HEK293T (cell line): ENCODE measurements at regions not wholly inside any gene's neighbourhood (a gene's known extent, or its start where the extent isn't known, plus 50 kb on each side); places are given as distances from the start of the nearest gene placed in this dataset.

Experiments used
- ARNT ChIP-seq: fragments of 450-650 bp; IDR thresholded peaks from 2 replicates; pipeline ENCODE4 v1.6.1; 2017; ENCODE audit warnings: mild to moderate bottlenecking
- BHLHE40 ChIP-seq: fragments of 450-650 bp; IDR thresholded peaks from 2 replicates; pipeline ENCODE4 v1.6.1; 2016; ENCODE audit warnings: mild to moderate bottlenecking, moderate library complexity, borderline replicate concordance
- CTBP1 ChIP-seq: fragments of 450-650 bp; IDR thresholded peaks from 2 replicates; pipeline ENCODE4 v1.6.1; 2016; ENCODE audit warnings: borderline replicate concordance
- ELF4 ChIP-seq: fragments of 450-650 bp; IDR thresholded peaks from 2 replicates; pipeline ENCODE4 v1.6.1; 2017; ENCODE audit warnings: antibody characterized with exemption
- FOXA1 ChIP-seq: fragments of 450-650 bp; IDR thresholded peaks from 2 replicates; pipeline ENCODE4 v1.6.1; 2016; ENCODE audit warnings: mild to moderate bottlenecking
- FOXK2 ChIP-seq: fragments of 450-650 bp; IDR thresholded peaks from 2 replicates; pipeline ENCODE4 v1.6.1; 2016; ENCODE audit warnings: mild to moderate bottlenecking
- FOXM1 ChIP-seq: fragments of 450-650 bp; IDR thresholded peaks from 2 replicates; pipeline ENCODE4 v1.6.1; 2017; ENCODE audit warnings: mild to moderate bottlenecking, borderline replicate concordance
- HDGF ChIP-seq: fragments of 450-650 bp; IDR thresholded peaks from 2 replicates; pipeline ENCODE4 v1.6.1; 2017; ENCODE audit warnings: antibody characterized with exemption, borderline replicate concordance
- L3MBTL2 ChIP-seq: fragments of 450-650 bp; conservative IDR thresholded peaks from 2 replicates; pipeline ENCODE4 v1.6.1; 2016; ENCODE audit warnings: mild to moderate bottlenecking
- NFRKB ChIP-seq: fragments of 450-650 bp; IDR thresholded peaks from 2 replicates; pipeline ENCODE4 v1.6.1; 2016; ENCODE audit warnings: mild to moderate bottlenecking, moderate library complexity
- PKNOX1 ChIP-seq: fragments of 450-650 bp; IDR thresholded peaks from 2 replicates; pipeline ENCODE4 v1.6.1; 2016
- SP1 ChIP-seq: fragments of 450-650 bp; IDR thresholded peaks from 2 replicates; pipeline ENCODE4 v1.6.1; 2017
- TARDBP ChIP-seq: fragments of 450-650 bp; IDR thresholded peaks from 2 replicates; pipeline ENCODE4 v1.6.1; 2016

GRCh38 chr3:180283251-180283650 is 246.5 kb upstream of the PEX5L start:
- no peak for TF ChIP-seq SP1
- no peak for TF ChIP-seq FOXK2
- TF ChIP-seq ARNT: no peak
- no peak for TF ChIP-seq L3MBTL2
- no peak for TF ChIP-seq FOXM1
- no peak for TF ChIP-seq NFRKB
- TF ChIP-seq HDGF: no peak
- TF ChIP-seq FOXA1: no peak
- no peak for TF ChIP-seq BHLHE40
- TF ChIP-seq CTBP1: no peak
- no peak for TF ChIP-seq ELF4
- no peak for TF ChIP-seq PKNOX1
- TF ChIP-seq TARDBP: no peak
